Sigmoid colon (tissue), 4 donors: ENCODE measurements at regions not wholly inside any gene's neighbourhood (a gene's known extent, or its start where the extent isn't known, plus 50 kb on each side); places are given as distances from the start of the nearest gene placed in this dataset.

Source experiments
- CTCF ChIP-seq, 4 experiments: fragments of 450-650 bp in 3 of 4; fragments of 200-600 bp in 1 of 4; IDR thresholded peaks; one replicate each; pipeline ENCODE4 v1.5.1; 2016 to 2019; ENCODE audit warnings: antibody characterized with exemption in 4 of 4, mild to moderate bottlenecking in 3 of 4, moderate library complexity in 2 of 4
- EP300 ChIP-seq, 4 donors: sonication (generic); formaldehyde crosslinking; IDR thresholded peaks; one replicate each; pipeline ENCODE4 v1.6.1; 2017; ENCODE audit warnings: antibody characterized with exemption in 4 of 4

- TF ChIP-seq CTCF (IDR thresholded peaks at IDR 0.05): no peak
- no peak for TF ChIP-seq EP300 (IDR thresholded peaks at IDR 0.05)
Measured at GRCh38 chr14:48582938-48583337, 907.5 kb upstream of the MDGA2 start.
